DOHH2 (cell line): ENCODE measurements at regions not wholly inside any gene's neighbourhood (a gene's known extent, or its start where the extent isn't known, plus 50 kb on each side); places are given as distances from the start of the nearest gene placed in this dataset.
A peak's percentile ranks its signal among the peaks of the same experiment; 100 is the strongest.

ENCODE experiments used
- H3F3A ChIP-seq: fragments of 200-600 bp; sonication (generic), shearing (Covaris generic); 2 replicates; pipeline ENCODE4 v1.6.0; 2016; ENCODE audit warnings: antibody characterized with exemption, mild to moderate bottlenecking; ENCODE audit not compliant: control insufficient read depth, insufficient read depth
- H3K27ac ChIP-seq: fragments of 200-600 bp; sonication (generic); 2 replicates; pipeline ENCODE4 v1.5.1; 2014; ENCODE audit warnings: low read depth, mild to moderate bottlenecking, low read length, moderate library complexity
- H3K27me3 ChIP-seq: fragments of 200-600 bp; sonication (generic); 2 replicates; pipeline ENCODE4 v1.6.1; 2014; ENCODE audit warnings: mild to moderate bottlenecking, low read length, mixed read lengths; ENCODE audit not compliant: control insufficient read depth
- H3K36me3 ChIP-seq: fragments of 200-600 bp; sonication (generic); 2 replicates; pipeline ENCODE4 v1.6.1; 2014; ENCODE audit warnings: mild to moderate bottlenecking, low read length, moderate library complexity, mixed read lengths; ENCODE audit not compliant: control insufficient read depth
- H3K4me1 ChIP-seq: fragments of 200-600 bp; sonication (generic); 2 replicates; pipeline ENCODE4 v1.6.1; 2014; ENCODE audit warnings: mild to moderate bottlenecking, low read length, mixed read lengths; ENCODE audit not compliant: control insufficient read depth
- H3K4me2 ChIP-seq: fragments of 200-600 bp; sonication (generic); 2 replicates; pipeline ENCODE4 v1.6.0; 2014; ENCODE audit warnings: mild to moderate bottlenecking, low read length, moderate library complexity
- H3K4me3 ChIP-seq: fragments of 200-600 bp; sonication (generic); 2 replicates; pipeline ENCODE4 v1.5.1; 2014; ENCODE audit warnings: mild to moderate bottlenecking, low read length, mixed read lengths
- H3K79me2 ChIP-seq: fragments of 200-600 bp; sonication (generic); 2 replicates; pipeline ENCODE4 v1.6.1; 2014; ENCODE audit warnings: mild to moderate bottlenecking, low read length, mixed read lengths; ENCODE audit not compliant: control insufficient read depth
- H3K9me2 ChIP-seq: fragments of 200-600 bp; sonication (generic); replicated peaks from 2 replicates; pipeline ENCODE4 v1.6.1; 2014; ENCODE audit warnings: mild to moderate bottlenecking, low read length, mixed read lengths; ENCODE audit not compliant: control insufficient read depth
- H3K9me3 ChIP-seq: fragments of 200-600 bp; sonication (generic); 2 replicates; pipeline ENCODE4 v1.6.1; 2014; ENCODE audit warnings: antibody characterized with exemption, low read length, mixed read lengths; ENCODE audit not compliant: control insufficient read depth, insufficient read depth
- H4K20me1 ChIP-seq: fragments of 200-600 bp; sonication (generic); 2 replicates; pipeline ENCODE4 v1.6.0; 2014; ENCODE audit warnings: low read depth, mild to moderate bottlenecking, antibody characterized with exemption, low read length, moderate library complexity; ENCODE audit not compliant: control insufficient read depth, insufficient read depth
- EZH2phosphoT487 ChIP-seq: fragments of 200-600 bp; sonication (generic); IDR thresholded peaks from 2 replicates; pipeline ENCODE4 v1.6.1; 2017; ENCODE audit warnings: borderline replicate concordance, mild to moderate bottlenecking, antibody characterized with exemption, low read length, moderate library complexity, mixed read lengths
- TF ChIP-seq, protein P1 (sequence below): fragments of 200-600 bp; sonication (generic); IDR thresholded peaks from one replicate; pipeline ENCODE4 v1.5.1; 2014; ENCODE audit warnings: antibody characterized with exemption, mild to moderate bottlenecking, low read depth, low read length; ENCODE audit not compliant: poor library complexity, severe bottlenecking

GRCh38 chr5:159697530-159697929, 218.8 kb upstream of the ADRA1B start:
- H3K9me3 ChIP-seq = no peaks in the 10 kb centered on the region

GRCh38 chr5:159698322-159698721, 218.0 kb upstream of the ADRA1B start:
- Histone ChIP-seq H3K4me3 (no peak overlapping the region), H3K27ac (no peak overlapping the region), H4K20me1 (no peaks in the 10 kb centered on the region), H3K9me3 (no peaks in the 10 kb centered on the region), H3K4me1 (peaks cover 11% of the 10 kb centered on the region), H3K4me2 (peak overlapping the region; percentile 5), H3K79me2 (no peaks in the 10 kb centered on the region), H3K9me2 (no peaks in the 10 kb centered on the region), H3K27me3 (no peaks in the 10 kb centered on the region), H3F3A (no peaks in the 10 kb centered on the region), H3K36me3 (no peaks in the 10 kb centered on the region)
- no peak for TF ChIP-seq EZH2phosphoT487
- TF ChIP-seq, protein P1, sequence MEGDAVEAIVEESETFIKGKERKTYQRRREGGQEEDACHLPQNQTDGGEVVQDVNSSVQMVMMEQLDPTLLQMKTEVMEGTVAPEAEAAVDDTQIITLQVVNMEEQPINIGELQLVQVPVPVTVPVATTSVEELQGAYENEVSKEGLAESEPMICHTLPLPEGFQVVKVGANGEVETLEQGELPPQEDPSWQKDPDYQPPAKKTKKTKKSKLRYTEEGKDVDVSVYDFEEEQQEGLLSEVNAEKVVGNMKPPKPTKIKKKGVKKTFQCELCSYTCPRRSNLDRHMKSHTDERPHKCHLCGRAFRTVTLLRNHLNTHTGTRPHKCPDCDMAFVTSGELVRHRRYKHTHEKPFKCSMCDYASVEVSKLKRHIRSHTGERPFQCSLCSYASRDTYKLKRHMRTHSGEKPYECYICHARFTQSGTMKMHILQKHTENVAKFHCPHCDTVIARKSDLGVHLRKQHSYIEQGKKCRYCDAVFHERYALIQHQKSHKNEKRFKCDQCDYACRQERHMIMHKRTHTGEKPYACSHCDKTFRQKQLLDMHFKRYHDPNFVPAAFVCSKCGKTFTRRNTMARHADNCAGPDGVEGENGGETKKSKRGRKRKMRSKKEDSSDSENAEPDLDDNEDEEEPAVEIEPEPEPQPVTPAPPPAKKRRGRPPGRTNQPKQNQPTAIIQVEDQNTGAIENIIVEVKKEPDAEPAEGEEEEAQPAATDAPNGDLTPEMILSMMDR = no peak

More at GRCh38 chr5:159697530-159697929, 218.8 kb upstream of the ADRA1B start:
- Histone ChIP-seq H3K27ac (no peak overlapping the region), H3K4me3 (no peak overlapping the region), H3K79me2 (no peaks in the 10 kb centered on the region), H3K27me3 (no peaks in the 10 kb centered on the region), H4K20me1 (no peaks in the 10 kb centered on the region), H3K4me2 (no peak overlapping the region), H3K4me1 (peaks cover 11% of the 10 kb centered on the region), H3K36me3 (no peaks in the 10 kb centered on the region), H3F3A (no peaks in the 10 kb centered on the region), H3K9me2 (no peaks in the 10 kb centered on the region)
- no peak for TF ChIP-seq EZH2phosphoT487
- TF ChIP-seq, protein P1 = no peak

- Histone ChIP-seq H3K79me2 (no peaks in the 10 kb centered on the region), H3K27ac (no peak overlapping the region), H3K36me3 (no peaks in the 10 kb centered on the region), H3K9me3 (no peaks in the 10 kb centered on the region), H3K4me2 (no peak overlapping the region), H3K9me2 (no peaks in the 10 kb centered on the region), H4K20me1 (no peaks in the 10 kb centered on the region), H3K4me3 (no peak overlapping the region), H3F3A (no peaks in the 10 kb centered on the region), H3K4me1 (peaks cover 11% of the 10 kb centered on the region), H3K27me3 (peaks cover 3% of the 10 kb centered on the region; the same call in 1 of the 2 replicates)
- TF ChIP-seq, protein P1 = no peak
- TF ChIP-seq EZH2phosphoT487 = no peak
These were observed 216.3 kb upstream of the ADRA1B start for GRCh38 chr5:159700016-159700415.

DNA sequence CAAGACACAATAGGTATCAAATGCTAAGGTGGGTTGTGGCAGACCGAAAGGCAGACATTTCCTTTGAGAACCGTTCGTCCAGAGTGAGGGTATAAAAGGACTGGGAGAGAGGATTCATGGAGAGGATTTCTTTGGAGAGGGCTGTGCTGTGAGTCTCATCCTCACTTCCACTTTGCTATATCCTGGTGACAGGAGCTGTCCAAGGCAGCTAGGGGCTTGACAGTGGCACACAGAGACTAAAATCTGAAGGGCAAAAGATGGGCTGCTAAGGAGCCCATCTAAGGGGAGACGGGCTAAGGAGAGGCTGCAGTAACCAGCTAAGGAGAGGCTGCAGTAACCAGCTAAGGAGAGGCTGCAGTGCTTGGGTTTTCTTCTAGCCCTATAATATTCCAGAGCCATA, 214.0 kb upstream of the ADRA1B start:
- no peak overlapping the region for H3K27ac ChIP-seq
- TF ChIP-seq, protein P1 = no peak
- TF ChIP-seq EZH2phosphoT487 = no peak

More for the DNA sequence above, 214.0 kb upstream of the ADRA1B start:
- Histone ChIP-seq H3K9me3 (no peaks in the 10 kb centered on the region), H3K27me3 (peaks cover 3% of the 10 kb centered on the region; the same call in 1 of the 2 replicates), H3F3A (no peaks in the 10 kb centered on the region), H3K9me2 (no peaks in the 10 kb centered on the region), H3K4me3 (no peak overlapping the region), H3K79me2 (no peaks in the 10 kb centered on the region), H3K36me3 (no peaks in the 10 kb centered on the region), H3K4me1 (peaks cover 11% of the 10 kb centered on the region), H3K4me2 (no peak overlapping the region), H4K20me1 (no peaks in the 10 kb centered on the region)
